IPS-11a (cell line): ENCODE measurements at regions not wholly inside any gene's neighbourhood (a gene's known extent, or its start where the extent isn't known, plus 50 kb on each side); places are given as distances from the start of the nearest gene placed in this dataset.

Experiments
- H3K4me3 ChIP-seq: one replicate; pipeline ENCODE4 v1.5.1; 2013; ENCODE audit warnings: low read depth, low read length, control low read depth

DNA sequence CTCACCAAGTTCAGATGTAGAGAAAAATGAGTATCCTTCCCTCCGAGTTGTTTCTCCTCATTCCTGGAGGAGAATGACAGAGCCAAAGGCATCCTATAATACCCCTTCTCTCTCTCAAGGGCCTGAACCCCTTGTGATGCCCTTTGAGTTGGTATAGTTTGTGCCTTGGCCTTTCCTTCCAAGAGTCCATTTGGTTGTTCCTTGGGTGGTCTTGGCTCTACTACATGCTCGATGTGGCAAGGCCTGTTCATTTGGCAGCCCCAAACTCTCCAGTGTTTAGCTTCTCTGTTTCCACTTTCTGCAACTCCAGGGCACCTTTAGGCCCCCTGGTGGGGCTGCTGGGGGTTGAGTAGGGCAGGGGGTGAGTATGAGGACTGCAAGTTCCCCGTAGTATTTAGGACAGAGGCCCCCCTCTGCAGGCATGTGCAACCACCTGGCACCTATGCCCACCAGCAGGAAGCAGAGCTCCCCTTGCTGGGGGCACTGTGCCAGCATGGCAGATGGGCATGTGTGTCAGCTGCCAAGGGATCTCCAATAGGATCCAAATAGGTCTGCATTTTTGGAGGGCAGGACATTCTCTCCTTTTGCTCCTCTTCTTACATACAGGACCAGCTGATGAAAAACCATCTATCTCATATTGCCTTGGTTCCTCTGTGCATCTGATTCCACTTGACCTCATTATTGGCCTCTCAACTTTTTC, 217.2 kb upstream of the CADM1 start:
- H3K4me3 ChIP-seq, result no peak overlapping the region

DNA sequence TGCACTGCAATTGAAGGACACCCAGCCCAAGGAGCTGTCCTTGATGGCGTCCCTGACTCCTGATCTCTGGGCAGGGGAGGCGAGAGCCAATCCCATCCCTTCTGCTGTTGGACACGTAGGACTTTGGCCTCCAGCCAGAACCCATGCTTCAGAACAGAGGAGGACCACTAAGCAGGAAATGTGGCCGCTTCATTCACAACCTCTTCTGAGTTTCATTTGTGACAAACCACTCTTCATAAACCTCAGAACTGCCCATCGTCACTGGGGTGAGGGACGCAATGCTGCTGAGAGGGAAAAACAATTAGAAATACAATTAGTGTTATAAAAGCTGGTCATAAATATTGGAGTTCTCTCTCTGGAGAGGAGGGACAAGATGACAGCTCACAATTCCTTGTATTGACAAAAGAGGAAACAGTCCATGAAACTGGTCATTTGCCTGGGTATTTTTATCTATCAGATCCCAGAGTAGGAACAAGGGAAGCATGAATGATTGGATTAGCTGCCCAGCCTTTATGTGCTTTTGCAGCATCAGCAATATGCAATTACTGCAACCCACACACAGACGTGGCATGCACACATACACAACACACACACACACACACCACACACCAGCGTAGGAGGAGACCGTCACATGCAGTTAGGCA, 216.5 kb upstream of the CADM1 start:
- H3K4me3 ChIP-seq, result no peak overlapping the region

DNA sequence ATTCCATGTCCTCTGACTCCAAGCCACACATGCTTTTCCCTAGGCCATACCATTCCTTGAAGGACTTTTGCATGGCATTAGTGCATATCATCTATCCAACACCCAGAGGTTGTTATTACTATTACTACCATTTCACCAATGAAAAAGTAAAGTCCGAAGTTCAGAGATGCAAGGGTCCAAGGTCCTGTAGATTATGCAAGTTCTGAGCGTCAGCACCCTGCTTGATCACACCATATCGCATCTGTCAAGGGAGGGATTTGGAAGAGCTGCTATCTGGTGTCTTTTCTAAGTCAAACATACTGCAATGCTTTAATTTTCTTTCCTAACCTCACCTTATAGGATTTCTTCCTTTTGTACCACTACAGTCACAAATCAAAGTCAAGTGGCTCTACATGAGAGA, 214.7 kb upstream of the CADM1 start:
- H3K4me3 ChIP-seq, result no peak overlapping the region

DNA sequence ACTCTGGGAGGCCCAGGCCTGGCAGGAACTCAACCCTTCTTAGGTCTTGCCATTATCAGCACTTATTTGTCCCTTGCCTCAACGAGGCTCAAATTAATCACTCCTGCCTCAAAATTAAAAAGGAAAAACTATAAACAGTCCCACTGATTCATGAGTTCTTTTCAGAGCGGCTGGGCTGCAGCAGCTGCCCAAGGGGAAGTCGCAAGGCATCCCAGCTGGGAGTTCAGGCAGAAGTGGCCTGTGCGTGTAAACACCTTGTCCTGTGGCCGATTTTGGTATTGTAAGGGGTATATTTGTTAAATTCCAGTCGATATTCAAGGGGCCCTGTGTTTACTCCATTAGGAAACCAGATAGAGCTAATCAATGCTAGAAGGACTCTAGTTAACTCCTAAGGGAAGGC, 213.9 kb upstream of the CADM1 start:
- no peak overlapping the region for H3K4me3 ChIP-seq

DNA sequence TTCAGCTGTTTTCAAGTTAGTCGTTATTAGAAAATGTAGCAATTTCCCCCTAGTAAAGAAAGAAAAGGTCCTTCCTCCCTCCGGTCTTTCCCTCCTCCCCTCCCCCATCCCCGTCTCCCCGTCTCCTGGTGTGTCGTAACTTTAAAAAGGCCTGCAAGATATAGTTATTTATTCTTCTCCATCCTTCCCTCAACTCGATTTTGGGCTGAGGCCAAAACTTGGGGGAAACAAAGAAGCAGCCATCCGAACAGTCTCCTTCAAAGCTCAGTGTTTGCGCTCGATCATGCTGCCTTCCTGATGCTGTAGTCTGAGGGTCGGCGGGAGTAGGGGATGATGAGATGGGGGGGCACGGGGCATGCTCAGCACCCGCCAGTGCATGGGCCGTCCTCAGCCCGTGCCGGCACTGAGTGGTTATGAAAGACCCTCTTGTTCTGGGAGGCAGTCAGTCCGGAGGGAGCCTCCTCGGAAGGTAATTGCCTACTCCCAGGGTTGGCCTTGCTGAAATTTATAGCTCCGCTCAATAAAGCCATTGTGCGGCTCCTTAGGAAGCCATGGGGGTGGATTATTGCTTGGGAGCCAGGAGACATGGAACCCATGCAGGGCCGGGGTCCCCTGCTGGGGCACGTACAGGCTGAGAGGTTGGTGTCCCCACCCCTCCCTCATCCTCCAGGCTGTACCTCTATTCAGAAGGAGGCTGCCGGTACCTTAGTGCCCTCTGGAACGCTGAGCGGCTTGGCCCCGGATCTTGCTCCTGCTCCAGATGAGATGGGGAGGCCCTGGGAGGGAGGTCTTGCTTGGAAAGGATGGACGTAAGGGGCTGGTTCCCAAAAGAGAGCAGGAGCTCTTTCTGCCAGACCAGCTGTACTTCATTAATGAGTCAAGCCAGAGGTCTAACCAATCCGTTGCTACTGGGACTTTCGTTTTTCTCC, 212.7 kb upstream of the CADM1 start:
- no peak overlapping the region for H3K4me3 ChIP-seq

DNA sequence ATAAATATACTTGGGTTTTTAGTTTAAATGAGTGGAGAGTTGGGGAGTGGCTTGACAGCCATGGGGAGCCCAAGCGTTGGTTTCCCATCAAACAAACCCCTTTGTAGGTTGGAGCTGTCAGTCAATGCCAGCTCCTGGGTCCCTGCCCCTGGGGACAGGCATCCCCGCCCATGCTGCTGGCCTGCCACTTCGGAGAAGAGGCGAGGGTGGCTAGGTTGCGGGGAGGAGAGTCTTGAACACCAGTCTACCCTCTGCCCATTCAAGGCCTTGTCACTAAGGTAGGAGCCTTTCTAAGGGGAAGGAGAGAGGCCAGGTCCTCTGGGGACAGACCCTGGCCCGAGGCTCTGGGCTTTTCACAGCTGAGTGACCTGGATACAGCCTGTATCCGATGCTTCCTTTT, 211.9 kb upstream of the CADM1 start:
- H3K4me3 ChIP-seq, result no peak overlapping the region

DNA sequence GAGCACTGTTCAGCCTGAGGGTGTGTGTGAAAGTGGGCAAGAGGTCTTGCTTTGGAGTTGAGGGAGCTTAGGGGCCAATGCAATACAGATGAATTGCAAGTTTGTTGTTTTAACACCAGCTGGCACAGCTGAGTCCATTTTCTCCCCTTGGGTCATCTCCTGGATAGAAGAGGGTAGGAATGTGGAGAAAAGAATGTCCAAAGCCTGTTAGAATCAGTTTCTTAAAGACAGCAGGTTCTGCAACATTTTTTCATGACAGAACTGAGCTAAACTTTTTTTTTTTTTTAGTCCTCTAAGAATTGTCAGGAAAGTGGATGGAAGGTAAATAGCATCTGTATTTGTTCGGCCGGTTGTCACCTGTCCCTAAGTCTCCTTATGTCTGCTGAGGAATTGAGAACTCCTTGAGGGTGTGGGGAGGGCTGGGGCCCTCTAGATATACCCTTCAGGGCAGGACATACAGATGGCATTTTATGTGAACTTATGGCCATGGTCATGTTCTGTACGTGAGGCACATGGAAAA, 211.1 kb upstream of the CADM1 start:
- H3K4me3 ChIP-seq, result no peak overlapping the region

DNA sequence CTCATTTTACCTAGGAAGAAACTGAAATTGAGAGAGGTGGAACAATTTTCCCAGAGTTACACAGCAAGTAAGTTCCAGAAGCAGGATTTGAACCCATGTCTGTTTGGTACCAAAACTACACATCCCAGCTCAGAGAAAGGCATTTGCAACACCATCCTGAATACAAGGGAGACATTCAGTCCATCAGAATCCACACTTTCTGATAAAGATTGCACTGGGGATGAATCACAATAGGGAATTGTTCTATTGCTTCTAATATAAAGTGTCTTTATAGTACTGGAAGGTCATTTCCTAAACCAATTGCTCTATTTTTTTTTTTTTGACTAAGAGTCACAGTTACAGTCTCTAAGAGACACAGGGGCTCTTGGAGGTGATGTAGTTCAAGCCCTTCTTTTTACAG, 208.1 kb upstream of the CADM1 start:
- no peak overlapping the region for H3K4me3 ChIP-seq

DNA sequence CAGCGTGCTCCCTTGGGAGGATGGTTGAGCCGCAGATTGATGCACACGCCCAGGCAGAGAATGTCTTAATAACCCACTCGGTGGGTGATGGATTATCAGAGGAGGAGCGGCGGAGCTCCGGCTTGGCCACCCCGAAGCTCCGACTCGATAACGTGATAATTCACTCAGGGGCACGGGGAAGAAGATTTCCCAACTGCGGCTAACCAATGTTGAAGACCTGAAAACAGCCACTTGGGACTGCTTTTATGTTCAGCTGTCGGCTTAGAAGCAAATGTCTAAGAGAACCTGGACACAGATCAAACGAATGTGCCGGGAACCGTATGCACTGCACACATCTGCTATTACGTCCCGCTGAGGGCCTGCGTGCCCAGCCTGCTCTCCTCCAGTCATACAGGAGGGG, 206.8 kb upstream of the CADM1 start:
- no peak overlapping the region for H3K4me3 ChIP-seq

DNA sequence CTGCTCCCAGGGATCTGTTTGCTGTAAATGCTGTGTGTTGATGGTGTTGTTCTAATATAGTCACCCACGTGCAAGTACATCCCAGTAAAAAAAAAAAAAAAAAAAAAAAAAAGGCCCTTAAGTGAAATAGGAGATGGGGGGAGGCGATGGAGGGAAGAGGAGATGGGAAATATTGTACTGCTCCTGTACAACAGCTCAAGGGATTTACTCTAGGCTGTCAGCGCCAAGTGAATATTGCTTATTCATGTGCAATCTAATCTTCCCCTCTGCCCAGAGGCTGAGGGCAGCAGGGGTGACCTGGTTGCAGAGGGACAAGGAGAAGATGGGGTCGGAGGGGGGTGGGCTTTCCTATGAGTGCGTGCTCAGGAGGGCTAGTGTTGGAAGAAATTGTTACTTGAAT, 206.2 kb upstream of the CADM1 start:
- no peak overlapping the region for H3K4me3 ChIP-seq

DNA sequence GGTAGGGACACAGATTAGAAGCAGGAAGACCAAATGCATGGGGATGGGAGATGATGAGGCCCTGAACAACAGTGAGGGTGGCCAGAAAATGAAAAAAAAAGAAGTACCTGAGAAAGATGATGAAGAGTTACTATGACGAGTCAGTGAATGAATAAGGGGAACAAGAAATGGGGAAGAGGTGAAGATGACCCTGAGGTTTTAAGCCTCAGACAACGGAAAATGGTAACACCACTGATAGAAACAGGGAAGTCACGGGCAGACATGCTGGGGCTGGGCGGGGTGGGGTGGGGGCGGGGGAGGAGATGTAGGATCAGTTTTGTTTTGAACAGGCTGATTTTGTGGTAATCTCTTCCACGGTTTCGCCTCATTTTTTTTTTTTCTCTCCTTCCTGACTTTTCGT, 205.1 kb upstream of the CADM1 start:
- H3K4me3 ChIP-seq, result no peak overlapping the region

DNA sequence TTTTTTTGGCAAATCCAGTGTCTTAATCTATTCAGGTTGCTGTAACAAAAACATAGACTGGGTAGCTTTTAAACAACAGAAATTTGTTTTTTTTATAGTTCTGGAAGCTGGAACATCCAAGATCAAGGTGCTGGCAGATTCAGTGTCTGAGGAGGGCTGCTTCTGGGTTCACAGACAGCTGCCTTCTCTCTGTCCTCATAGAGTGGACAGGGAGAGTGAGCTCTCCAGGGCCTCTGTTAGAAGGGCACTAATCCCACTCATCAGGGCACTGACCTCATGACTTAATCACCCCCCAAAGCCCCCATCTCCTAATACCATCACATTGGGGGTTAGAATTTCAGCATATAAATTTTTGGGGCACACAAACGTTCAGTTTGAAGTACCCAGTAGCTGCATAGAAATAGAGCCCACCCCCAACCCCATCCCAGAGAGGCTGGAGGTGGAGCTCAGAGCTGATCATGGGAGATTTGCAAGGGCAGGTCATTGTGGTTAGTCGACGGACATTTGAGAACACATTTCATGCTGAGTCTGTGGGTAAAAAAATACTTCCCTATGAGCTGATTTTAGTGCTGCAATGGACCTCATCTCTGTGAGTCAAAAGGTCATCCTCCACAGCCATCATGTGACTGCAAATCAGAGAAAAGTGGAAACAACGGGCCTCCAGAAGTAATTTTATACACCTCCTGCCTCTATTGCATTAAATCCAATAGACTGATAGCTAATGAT, 203.1 kb upstream of the CADM1 start:
- H3K4me3 ChIP-seq, result no peak overlapping the region

DNA sequence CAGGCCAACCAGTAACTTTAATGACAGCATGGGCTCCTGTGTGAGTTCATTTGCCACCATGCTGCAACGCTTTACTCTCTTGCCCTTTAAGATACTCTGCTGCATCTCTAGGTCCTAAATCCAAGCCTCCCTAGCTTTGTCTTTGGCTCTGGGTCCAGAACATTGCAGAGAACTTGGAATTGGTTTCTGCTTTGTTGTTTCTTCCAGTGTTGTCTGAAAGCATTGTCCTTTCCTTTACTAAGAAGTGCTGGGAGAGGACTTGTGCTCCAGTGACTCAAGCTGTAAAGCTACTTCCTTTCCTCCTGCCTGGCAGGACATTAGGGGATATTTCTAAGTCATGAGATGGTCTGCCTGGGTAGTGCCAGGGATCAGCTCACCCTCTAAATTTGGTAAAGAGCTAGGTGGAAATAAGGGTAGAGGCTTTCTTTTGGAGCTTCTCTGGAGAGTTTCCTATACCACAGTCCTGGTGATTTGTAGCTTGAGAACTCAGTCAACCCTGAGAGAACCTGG, 202.5 kb upstream of the CADM1 start:
- H3K4me3 ChIP-seq, result no peak overlapping the region

DNA sequence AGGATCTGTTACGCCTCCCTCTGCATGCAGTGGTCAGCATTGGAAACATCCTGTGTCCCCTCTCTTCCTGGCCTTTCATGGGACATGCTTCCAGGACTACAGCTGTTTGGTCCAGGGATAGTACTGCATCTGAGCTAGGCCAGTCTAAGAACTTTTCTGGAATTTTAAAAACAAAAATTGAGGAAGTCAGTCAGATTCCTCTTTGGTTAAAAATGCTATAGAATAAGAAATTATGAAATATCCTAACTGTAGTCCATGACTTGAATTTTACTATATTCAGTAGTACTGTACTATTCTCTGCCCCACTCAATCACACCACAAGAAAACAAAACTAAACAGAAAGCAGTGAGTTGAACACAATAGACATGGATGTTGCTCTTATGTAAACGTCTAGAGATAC, 201.0 kb upstream of the CADM1 start:
- H3K4me3 ChIP-seq, result no peak overlapping the region

DNA sequence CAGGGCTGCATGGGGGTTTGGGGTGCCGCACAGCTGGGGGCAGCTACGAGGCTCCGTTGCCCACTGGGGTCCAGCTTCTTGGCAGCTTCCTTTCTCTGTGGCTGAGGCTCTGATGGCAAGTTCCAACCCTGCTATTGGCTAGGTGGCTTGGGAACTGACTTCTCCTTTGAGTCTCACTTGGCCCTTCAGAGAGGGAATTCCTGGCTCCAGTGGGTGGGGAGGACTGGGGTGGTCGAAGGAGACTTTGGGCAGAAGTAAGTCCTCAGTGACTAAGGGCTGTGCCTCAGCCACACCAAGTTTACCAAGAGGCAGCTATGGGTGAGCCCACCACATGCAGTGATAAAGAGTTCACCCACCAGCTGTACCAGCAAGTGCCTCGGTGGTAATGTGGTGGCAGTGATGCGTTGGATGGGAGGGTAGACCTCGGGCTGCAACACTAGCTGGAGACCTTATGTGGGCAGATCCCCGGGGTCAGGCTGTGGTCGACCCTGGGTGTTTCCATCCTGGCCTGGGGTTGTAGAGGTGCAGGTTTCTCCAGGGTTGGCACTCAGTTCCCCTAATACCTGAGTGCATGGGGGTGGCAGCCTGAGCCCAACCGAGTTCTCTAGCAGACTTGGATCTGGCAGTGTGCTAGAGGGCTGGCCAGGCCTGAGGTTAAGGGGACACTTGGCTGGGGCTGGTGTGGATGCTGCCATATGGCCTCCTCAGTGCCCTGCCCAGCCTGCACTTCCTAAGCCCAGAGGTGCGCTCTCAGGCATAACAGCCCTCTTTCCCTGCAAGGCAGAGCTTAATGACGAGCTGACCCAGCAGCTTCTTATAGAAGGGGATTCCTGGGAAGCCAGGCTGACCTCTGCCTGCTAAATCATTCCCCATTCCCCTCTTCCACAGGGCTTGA, 197.0 kb upstream of the CADM1 start:
- no peak overlapping the region for H3K4me3 ChIP-seq

DNA sequence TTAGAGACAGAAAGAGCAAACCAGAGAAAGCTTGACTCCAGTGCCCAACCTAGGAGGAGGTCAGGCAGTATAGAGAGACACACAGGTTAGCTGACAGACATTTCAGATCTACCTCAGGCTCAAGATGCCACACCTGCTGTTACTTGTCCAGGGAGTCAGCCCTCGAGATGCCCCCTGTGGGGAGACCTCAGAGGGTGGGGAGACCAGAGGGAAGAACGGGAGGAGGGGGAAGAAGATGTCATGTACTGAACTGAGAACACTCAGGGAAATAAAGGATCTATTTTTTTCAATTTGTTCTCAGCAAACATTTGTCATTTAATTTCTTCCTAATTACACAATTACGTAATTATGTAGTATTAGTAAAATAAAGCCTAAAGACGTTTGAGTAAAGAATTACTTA, 196.3 kb upstream of the CADM1 start:
- H3K4me3 ChIP-seq, result no peak overlapping the region

DNA sequence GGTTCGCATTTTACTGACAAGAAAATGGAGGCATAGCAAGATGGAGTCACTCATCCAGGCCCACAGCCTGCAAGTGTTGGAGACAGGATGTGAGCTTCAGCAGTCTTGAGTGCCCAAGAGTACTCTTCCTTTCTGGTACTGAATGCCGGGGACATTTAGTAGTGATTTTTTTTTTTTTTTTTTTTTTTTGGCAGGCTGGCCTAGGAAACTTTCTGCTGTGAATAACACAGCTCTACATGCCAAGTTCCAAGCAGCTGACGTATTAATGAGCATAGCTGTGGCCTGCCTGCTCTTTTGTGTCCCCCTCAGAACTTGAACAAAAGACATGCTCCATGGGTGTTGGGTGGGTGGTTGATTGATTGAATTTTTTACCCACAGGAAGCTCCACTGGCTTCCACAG, 195.5 kb upstream of the CADM1 start:
- no peak overlapping the region for H3K4me3 ChIP-seq

DNA sequence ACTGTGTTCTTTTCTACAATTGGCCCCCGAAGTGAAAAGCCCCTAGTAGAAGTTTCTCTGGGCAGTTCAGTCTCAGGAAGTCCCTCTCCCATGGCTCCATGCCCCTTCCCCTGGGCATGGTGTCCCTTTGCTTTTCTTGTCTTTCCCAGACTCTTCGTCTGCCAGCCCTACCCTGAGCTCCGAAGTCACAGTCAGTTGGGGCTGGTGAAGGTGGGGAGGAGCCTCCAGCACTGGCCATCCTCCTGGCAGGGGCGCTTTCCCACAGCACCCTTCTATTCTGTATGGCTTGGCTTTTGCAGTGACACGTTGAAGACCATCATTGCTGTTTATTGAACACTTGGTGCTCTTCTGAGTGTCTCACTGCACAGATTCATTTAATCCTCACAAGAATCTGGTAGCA, 195.1 kb upstream of the CADM1 start:
- no peak overlapping the region for H3K4me3 ChIP-seq

DNA sequence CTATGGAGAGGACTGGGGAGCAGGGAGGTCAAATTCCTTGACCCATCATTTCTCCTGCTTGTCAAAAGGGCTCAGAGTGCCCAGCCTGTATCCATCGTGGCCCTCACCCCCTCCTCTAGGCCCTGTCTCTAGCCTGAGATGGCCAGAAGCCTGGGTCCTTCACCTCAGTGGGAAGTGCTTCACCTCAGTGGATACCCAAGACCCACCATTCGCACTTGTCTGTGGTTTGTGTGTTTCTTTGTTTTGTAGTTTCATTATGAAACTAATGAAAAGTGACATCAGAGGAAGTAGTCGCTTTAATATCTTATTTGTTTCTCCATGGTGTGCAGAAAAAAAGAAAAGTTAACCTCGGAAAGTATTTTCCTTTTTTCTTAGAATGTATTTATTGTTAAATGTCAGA, 194.0 kb upstream of the CADM1 start:
- no peak overlapping the region for H3K4me3 ChIP-seq

DNA sequence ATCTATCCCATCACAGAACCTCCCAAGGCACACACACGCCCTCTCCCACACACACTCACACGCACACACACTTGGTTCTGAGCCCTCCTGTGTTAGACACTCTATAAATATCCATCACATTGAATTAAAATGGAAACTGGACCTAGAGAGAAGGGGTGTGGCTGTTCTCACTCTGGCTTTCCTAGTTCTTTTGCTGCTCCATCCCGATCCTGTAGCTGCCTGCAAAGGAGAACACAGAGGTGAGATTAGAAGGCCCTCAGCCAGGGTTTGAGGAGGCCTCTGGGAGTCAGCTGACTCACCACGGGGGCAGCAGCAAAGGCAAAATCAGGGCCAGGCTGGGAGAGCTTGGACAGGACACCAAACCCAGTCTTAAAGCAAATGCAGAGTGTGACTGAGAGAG, 192.3 kb upstream of the CADM1 start:
- no peak overlapping the region for H3K4me3 ChIP-seq
